Liver (tissue), 7 donors: ENCODE measurements at regions not wholly inside any gene's neighbourhood (a gene's known extent, or its start where the extent isn't known, plus 50 kb on each side); places are given as distances from the start of the nearest gene placed in this dataset.

Experiments used
- DNase-seq: peaks from one replicate; pipeline ENCODE4 v3.0.0-alpha.2; 2017; ENCODE audit warnings: low spot score
- H3K27ac ChIP-seq, 2 donors: one replicate each; pipeline ENCODE4 v1.7.0; 2013; ENCODE audit warnings: inconsistent platforms in 2 of 2, low read length in 2 of 2, control low read depth in 1 of 2, low read depth in 1 of 2, mild to moderate bottlenecking in 1 of 2
- H3K27me3 ChIP-seq, 4 donors: one replicate each; pipeline versions ENCODE4 v1.6.1 to v1.7.0; 2013; ENCODE audit warnings: low read length in 3 of 4, inconsistent platforms in 1 of 4, mild to moderate bottlenecking in 1 of 4, moderate library complexity in 1 of 4; ENCODE audit not compliant: control insufficient read depth in 4 of 4, insufficient read depth in 4 of 4
- H3K36me3 ChIP-seq, 4 donors: one replicate each; pipeline versions ENCODE4 v1.6.1 to v1.7.0; 2013; ENCODE audit warnings: low read length in 3 of 4, mild to moderate bottlenecking in 3 of 4, low read depth in 1 of 4, moderate library complexity in 1 of 4; ENCODE audit not compliant: control insufficient read depth in 4 of 4, insufficient read depth in 3 of 4
- H3K4me1 ChIP-seq, 4 donors: one replicate each; pipeline versions ENCODE4 v1.6.1 to v1.7.0; 2013; ENCODE audit warnings: low read length in 3 of 4, mild to moderate bottlenecking in 3 of 4, moderate library complexity in 1 of 4; ENCODE audit not compliant: control insufficient read depth in 4 of 4, insufficient read depth in 4 of 4
- H3K4me3 ChIP-seq, 3 donors: one replicate each; pipeline versions ENCODE4 v1.6.1 to v1.7.0; 2013; ENCODE audit warnings: low read length in 3 of 3, control low read depth in 1 of 3, low read depth in 1 of 3, mild to moderate bottlenecking in 1 of 3
- H3K9ac ChIP-seq, 2 donors: one replicate each; pipeline ENCODE4 v1.7.0; 2013; ENCODE audit warnings: low read length in 2 of 2, mild to moderate bottlenecking in 2 of 2, moderate library complexity in 2 of 2, control low read depth in 1 of 2, low read depth in 1 of 2
- H3K9me3 ChIP-seq, 4 donors: one replicate each; pipeline versions ENCODE4 v1.6.1 to v1.7.0; 2013; ENCODE audit warnings: low read length in 3 of 4; ENCODE audit not compliant: control insufficient read depth in 4 of 4
- ATF3 ChIP-seq: IDR thresholded peaks from 2 replicates; pipeline ENCODE4 v1.6.1; 2016; ENCODE audit warnings: antibody characterized with exemption
- CTCF ChIP-seq: fragments of 150-350 bp; IDR thresholded peaks from 2 replicates; pipeline ENCODE4 v1.5.1; 2017; ENCODE audit warnings: improper control_type of control experiment, low read depth, low read length; ENCODE audit not compliant: missing input control
- EGR1 ChIP-seq, 2 donors: IDR thresholded peaks; 2 replicates each; pipeline ENCODE4 v1.6.1; 2016 to 2018; ENCODE audit warnings: antibody characterized with exemption in 2 of 2, low read depth in 2 of 2
- FOXA2 ChIP-seq: IDR thresholded peaks from 2 replicates; pipeline ENCODE4 v1.6.1; 2016; ENCODE audit warnings: antibody characterized with exemption
- GABPA ChIP-seq, 2 donors: IDR thresholded peaks in 1 of 2; conservative IDR thresholded peaks in 1 of 2; 2 replicates each; pipeline ENCODE4 v1.6.1; 2016; ENCODE audit warnings: antibody characterized with exemption in 2 of 2, mild to moderate bottlenecking in 1 of 2, moderate library complexity in 1 of 2
- HNF4A ChIP-seq, 2 donors: conservative IDR thresholded peaks; 2 replicates each; pipeline ENCODE4 v1.6.1; 2016; ENCODE audit warnings: antibody characterized with exemption in 2 of 2, mild to moderate bottlenecking in 2 of 2
- JUND ChIP-seq, 2 donors: IDR thresholded peaks; 2 replicates each; pipeline ENCODE4 v1.6.1; 2016; ENCODE audit warnings: antibody characterized with exemption in 2 of 2
- REST ChIP-seq: IDR thresholded peaks from 2 replicates; pipeline ENCODE4 v1.6.1; 2016; ENCODE audit warnings: antibody characterized with exemption, mild to moderate bottlenecking
- RXRA ChIP-seq, 2 donors: IDR thresholded peaks; 2 replicates each; pipeline ENCODE4 v1.6.1; 2017 to 2018; ENCODE audit warnings: antibody characterized with exemption in 2 of 2, mild to moderate bottlenecking in 1 of 2
- SP1 ChIP-seq: IDR thresholded peaks from 2 replicates; pipeline ENCODE4 v1.6.1; 2018; ENCODE audit warnings: antibody characterized with exemption, mild to moderate bottlenecking
- YY1 ChIP-seq: IDR thresholded peaks from 2 replicates; pipeline ENCODE4 v1.6.1; 2016; ENCODE audit warnings: antibody characterized with exemption, mild to moderate bottlenecking
- ZBTB33 ChIP-seq: IDR thresholded peaks from 2 replicates; pipeline ENCODE4 v1.6.1; 2016; ENCODE audit warnings: antibody characterized with exemption
- donor health status: healthy.
- donor health status: healthy.
- donor health status: healthy.
- donor health status: healthy.

- TF ChIP-seq ATF3 (no peak), SP1 (no peak), YY1 (no peak), EGR1 (IDR thresholded peaks at IDR 0.05; ENCODE audit: low read depth in 2 of 2) (no peak), FOXA2 (no peak), GABPA (IDR thresholded peaks at IDR 0.05 in 1 of 2, conservative IDR thresholded peaks at IDR 0.05 in 1 of 2) (no peak), ZBTB33 (no peak), REST (no peak), HNF4A (conservative IDR thresholded peaks at IDR 0.05) (no peak)
Measured at GRCh38 chr9:2970864-2971263, 127.0 kb upstream of the PUM3 start.

GRCh38 chr9:2967766-2968165, 123.9 kb upstream of the PUM3 start:
- H3K4me3 ChIP-seq: no peak overlapping the region
- no peak for DNase-seq
- TF ChIP-seq CTCF: no peak
- TF ChIP-seq JUND (IDR thresholded peaks at IDR 0.05): no peak
- no peak for TF ChIP-seq REST
- no peak for TF ChIP-seq GABPA (IDR thresholded peaks at IDR 0.05 in 1 of 2, conservative IDR thresholded peaks at IDR 0.05 in 1 of 2)
- TF ChIP-seq ZBTB33: no peak
- TF ChIP-seq ATF3: no peak
- no peak for TF ChIP-seq RXRA (IDR thresholded peaks at IDR 0.05)

More at GRCh38 chr9:2970864-2971263, 127.0 kb upstream of the PUM3 start:
- Histone ChIP-seq H3K27ac (no peak overlapping the region), H3K9ac (no peak overlapping the region), H3K9me3 (peaks cover 0 to 3% (median 1%) of the 10 kb centered on the region in 4 donors), H3K36me3 (no peaks in the 10 kb centered on the region), H3K4me3 (no peak overlapping the region), H3K4me1 (no peaks in the 10 kb centered on the region), H3K27me3 (no peaks in the 10 kb centered on the region)
- DNase-seq: no peak

More at GRCh38 chr9:2967766-2968165, 123.9 kb upstream of the PUM3 start:
- H3K9ac ChIP-seq: no peak overlapping the region
- no peaks in the 10 kb centered on the region for H3K36me3 ChIP-seq
- no peak overlapping the region for H3K27ac ChIP-seq
- H3K9me3 ChIP-seq: peaks cover 0 to 2% (median 0%) of the 10 kb centered on the region in 4 donors
- H3K27me3 ChIP-seq: no peaks in the 10 kb centered on the region
- no peaks in the 10 kb centered on the region for H3K4me1 ChIP-seq
